ENCODE measurements at regions not wholly inside any gene's neighbourhood (a gene's known extent, or its start where the extent isn't known, plus 50 kb on each side); places are given as distances from the start of the nearest gene placed in this dataset.

- Histone ChIP-seq H3K4me1 (ENCODE audit: insufficient read depth, low read length) (no peaks in the 10 kb centered on the region), H3K27ac (ENCODE audit: low read depth, low read length) (no peak overlapping the region), H3K4me3 (ENCODE audit: low read length) (no peak overlapping the region), H3K36me3 (ENCODE audit: insufficient read depth, low read length) (no peaks in the 10 kb centered on the region), H3K9me3 (ENCODE audit: low read length) (no peaks in the 10 kb centered on the region), H3K27me3 (ENCODE audit: insufficient read depth, low read length, poor library complexity, severe bottlenecking) (no peaks in the 10 kb centered on the region)
- CTCF ChIA-PET, result no interaction called here
- Mint-ChIP-seq H3K9me3 (peaks cover 0 to 9% (median 9%) of the 10 kb centered on the region in 5 donors), H3K27ac (no peak overlapping the region), H3K27me3 (no peaks in the 10 kb centered on the region), H3K36me3 (no peaks in the 10 kb centered on the region), H3K4me3 (no peak overlapping the region), H3K4me1 (no peaks in the 10 kb centered on the region)
- no peak for DNase-seq
- POLR2A ChIA-PET, result no interaction called here
Observed at GRCh38 chr2:57850415-57851130, 196.0 kb upstream of the VRK2 start.

- H3K9me3 ChIP-seq (ENCODE audit: low read length), result no peaks in the 10 kb centered on the region
- Mint-ChIP-seq H3K27ac (no peak overlapping the region), H3K9me3 (peaks cover 0 to 2% (median 0%) of the 10 kb centered on the region in 5 donors), H3K27me3 (peaks cover 0 to 1% of the 10 kb centered on the region in 2 donors), H3K4me1 (no peaks in the 10 kb centered on the region), H3K36me3 (no peaks in the 10 kb centered on the region), H3K4me3 (no peak overlapping the region)
- no peaks in the 10 kb centered on the region for H3K4me1 ChIP-seq (ENCODE audit: insufficient read depth, low read length)
- no peaks in the 10 kb centered on the region for H3K36me3 ChIP-seq (ENCODE audit: insufficient read depth, low read length)
- ChIA-PET POLR2A (no interaction called here), CTCF (no interaction called here)
- DNase-seq, result no peak
- H3K27ac ChIP-seq (ENCODE audit: low read depth, low read length), result no peak overlapping the region
- no peaks in the 10 kb centered on the region for H3K27me3 ChIP-seq (ENCODE audit: insufficient read depth, low read length, poor library complexity, severe bottlenecking)
- H3K4me3 ChIP-seq (ENCODE audit: low read length), result no peak overlapping the region
Observed at GRCh38 chr2:57855212-57855611, 191.4 kb upstream of the VRK2 start.

GRCh38 chr2:57859755-57860154 is 186.9 kb upstream of the VRK2 start:
- H3K9me3 ChIP-seq (ENCODE audit: low read length), result no peaks in the 10 kb centered on the region
- no peak overlapping the region for H3K27ac ChIP-seq (ENCODE audit: low read depth, low read length)
- DNase-seq, result no peak
- CTCF ChIA-PET, result no interaction called here
- Mint-ChIP-seq H3K9me3 (peaks cover 0 to 1% (median 0%) of the 10 kb centered on the region in 5 donors), H3K27me3 (peaks cover 0 to 1% of the 10 kb centered on the region in 2 donors), H3K27ac (no peak overlapping the region), H3K36me3 (no peaks in the 10 kb centered on the region), H3K4me3 (no peak overlapping the region), H3K4me1 (no peaks in the 10 kb centered on the region)
- H3K4me1 ChIP-seq (ENCODE audit: insufficient read depth, low read length), result no peaks in the 10 kb centered on the region
- POLR2A ChIA-PET, result no interaction called here
- no peaks in the 10 kb centered on the region for H3K36me3 ChIP-seq (ENCODE audit: insufficient read depth, low read length)
- no peak overlapping the region for H3K4me3 ChIP-seq (ENCODE audit: low read length)
- no peaks in the 10 kb centered on the region for H3K27me3 ChIP-seq (ENCODE audit: insufficient read depth, low read length, poor library complexity, severe bottlenecking)

GRCh38 chr2:57862153-57862552 is 184.5 kb upstream of the VRK2 start:
- H3K36me3 ChIP-seq (ENCODE audit: insufficient read depth, low read length), result no peaks in the 10 kb centered on the region
- H3K27ac ChIP-seq (ENCODE audit: low read depth, low read length), result no peak overlapping the region
- H3K9me3 ChIP-seq (ENCODE audit: low read length), result no peaks in the 10 kb centered on the region
- Mint-ChIP-seq H3K4me3 (no peak overlapping the region), H3K36me3 (no peaks in the 10 kb centered on the region), H3K4me1 (no peaks in the 10 kb centered on the region), H3K9me3 (no peaks in the 10 kb centered on the region), H3K27ac (no peak overlapping the region), H3K27me3 (peaks cover 0 to 3% of the 10 kb centered on the region in 2 donors)
- no peak for DNase-seq
- ChIA-PET CTCF (no interaction called here), POLR2A (no interaction called here)
- H3K4me3 ChIP-seq (ENCODE audit: low read length), result no peak overlapping the region
- no peaks in the 10 kb centered on the region for H3K4me1 ChIP-seq (ENCODE audit: insufficient read depth, low read length)
- H3K27me3 ChIP-seq (ENCODE audit: insufficient read depth, low read length, poor library complexity, severe bottlenecking), result no peaks in the 10 kb centered on the region

- no peaks in the 10 kb centered on the region for H3K36me3 ChIP-seq (ENCODE audit: insufficient read depth, low read length)
- H3K27ac Mint-ChIP-seq, result no peak overlapping the region
- CTCF ChIA-PET, result no interaction called here
- H3K27me3 ChIP-seq (ENCODE audit: insufficient read depth, low read length, poor library complexity, severe bottlenecking), result no peaks in the 10 kb centered on the region
- no peak overlapping the region for H3K27ac ChIP-seq (ENCODE audit: low read depth, low read length)
- no peak overlapping the region for H3K4me3 ChIP-seq (ENCODE audit: low read length)
- DNase-seq, result no peak
- H3K4me1 Mint-ChIP-seq, result no peaks in the 10 kb centered on the region
- no peak overlapping the region for H3K4me3 Mint-ChIP-seq
- H3K9me3 Mint-ChIP-seq, result no peaks in the 10 kb centered on the region
- no peaks in the 10 kb centered on the region for H3K9me3 ChIP-seq (ENCODE audit: low read length)
- H3K36me3 Mint-ChIP-seq, result no peaks in the 10 kb centered on the region
- peaks cover 0 to 3% of the 10 kb centered on the region in 2 donors for H3K27me3 Mint-ChIP-seq
- no peaks in the 10 kb centered on the region for H3K4me1 ChIP-seq (ENCODE audit: insufficient read depth, low read length)
- POLR2A ChIA-PET, result no interaction called here
Observed at GRCh38 chr2:57862727-57863126, 183.9 kb upstream of the VRK2 start.

GRCh38 chr2:57864926-57865325 is 181.7 kb upstream of the VRK2 start:
- no peak overlapping the region for H3K4me3 ChIP-seq (ENCODE audit: low read length)
- no peak overlapping the region for H3K27ac Mint-ChIP-seq
- H3K9me3 ChIP-seq (ENCODE audit: low read length), result no peaks in the 10 kb centered on the region
- H3K27me3 Mint-ChIP-seq, result peaks cover 0 to 3% of the 10 kb centered on the region in 2 donors
- H3K4me3 Mint-ChIP-seq, result no peak overlapping the region
- H3K36me3 Mint-ChIP-seq, result no peaks in the 10 kb centered on the region
- no peaks in the 10 kb centered on the region for H3K9me3 Mint-ChIP-seq
- H3K27me3 ChIP-seq (ENCODE audit: insufficient read depth, low read length, poor library complexity, severe bottlenecking), result no peaks in the 10 kb centered on the region
- DNase-seq, result no peak
- ChIA-PET POLR2A (no interaction called here), CTCF (no interaction called here)
- H3K27ac ChIP-seq (ENCODE audit: low read depth, low read length), result no peak overlapping the region
- no peaks in the 10 kb centered on the region for H3K36me3 ChIP-seq (ENCODE audit: insufficient read depth, low read length)
- no peaks in the 10 kb centered on the region for H3K4me1 Mint-ChIP-seq
- no peaks in the 10 kb centered on the region for H3K4me1 ChIP-seq (ENCODE audit: insufficient read depth, low read length)

- Histone ChIP-seq H3K27me3 (ENCODE audit: insufficient read depth, low read length, poor library complexity, severe bottlenecking) (no peaks in the 10 kb centered on the region), H3K9me3 (ENCODE audit: low read length) (no peaks in the 10 kb centered on the region), H3K4me1 (ENCODE audit: insufficient read depth, low read length) (no peaks in the 10 kb centered on the region), H3K27ac (ENCODE audit: low read depth, low read length) (no peak overlapping the region), H3K4me3 (ENCODE audit: low read length) (no peak overlapping the region), H3K36me3 (ENCODE audit: insufficient read depth, low read length) (no peaks in the 10 kb centered on the region)
- Mint-ChIP-seq H3K27me3 (peaks cover 0 to 3% of the 10 kb centered on the region in 2 donors), H3K36me3 (no peaks in the 10 kb centered on the region), H3K9me3 (no peaks in the 10 kb centered on the region), H3K4me3 (no peak overlapping the region), H3K4me1 (no peaks in the 10 kb centered on the region), H3K27ac (no peak overlapping the region)
- ChIA-PET CTCF (no interaction called here), POLR2A (no interaction called here)
- DNase-seq, result no peak
Observed at GRCh38 chr2:57867730-57868129, 178.9 kb upstream of the VRK2 start.

GRCh38 chr2:57868619-57869139 is 177.9 kb upstream of the VRK2 start:
- Mint-ChIP-seq H3K4me3 (no peak overlapping the region), H3K27ac (no peak overlapping the region), H3K27me3 (peaks cover 0 to 3% of the 10 kb centered on the region in 2 donors), H3K36me3 (no peaks in the 10 kb centered on the region), H3K4me1 (no peaks in the 10 kb centered on the region), H3K9me3 (no peaks in the 10 kb centered on the region)
- Histone ChIP-seq H3K9me3 (ENCODE audit: low read length) (no peaks in the 10 kb centered on the region), H3K36me3 (ENCODE audit: insufficient read depth, low read length) (no peaks in the 10 kb centered on the region), H3K27ac (ENCODE audit: low read depth, low read length) (no peak overlapping the region), H3K27me3 (ENCODE audit: insufficient read depth, low read length, poor library complexity, severe bottlenecking) (no peaks in the 10 kb centered on the region), H3K4me3 (ENCODE audit: low read length) (no peak overlapping the region), H3K4me1 (ENCODE audit: insufficient read depth, low read length) (no peaks in the 10 kb centered on the region)
- ChIA-PET POLR2A (no interaction called here), CTCF (no interaction called here)
- DNase-seq, result no peak

All from CD8-positive, alpha-beta memory T cell (primary cell).